Lung (tissue), 11 donors: ENCODE measurements at regions not wholly inside any gene's neighbourhood (a gene's known extent, or its start where the extent isn't known, plus 50 kb on each side); places are given as distances from the start of the nearest gene placed in this dataset.

Experiments used
- ATAC-seq: fragments of 200-7000 bp; cut with Tn5 transposase; one replicate; pipeline ENCODE4 v1.9.1; 2020; ENCODE audit warnings: moderate number of reproducible peaks; ENCODE audit not compliant: insufficient read depth, low FRiP score
- DNase-seq, 3 donors: peaks; one replicate each; pipeline ENCODE4 v3.0.0-alpha.2; 2013 to 2017
- H3K27ac ChIP-seq, 2 donors: one replicate each; pipeline ENCODE4 v1.5.1; 2013; ENCODE audit warnings: mild to moderate bottlenecking in 2 of 2, moderate library complexity in 2 of 2, control low read depth in 1 of 2, inconsistent platforms in 1 of 2, low read depth in 1 of 2, low read length in 1 of 2
- H3K27me3 ChIP-seq, 3 donors: one replicate each; pipeline ENCODE4 v1.5.1; 2013; ENCODE audit warnings: low read length in 2 of 3; ENCODE audit not compliant: control insufficient read depth in 3 of 3, insufficient read depth in 3 of 3
- H3K36me3 ChIP-seq, 4 donors: one replicate each; pipeline ENCODE4 v1.5.1; 2013; ENCODE audit warnings: low read length in 4 of 4, mild to moderate bottlenecking in 1 of 4, moderate library complexity in 1 of 4; ENCODE audit not compliant: control insufficient read depth in 4 of 4, insufficient read depth in 4 of 4
- H3K4me1 ChIP-seq, 5 donors: one replicate each; pipeline ENCODE4 v1.5.1; 2013; ENCODE audit warnings: low read length in 5 of 5, mild to moderate bottlenecking in 2 of 5, moderate library complexity in 1 of 5; ENCODE audit not compliant: control insufficient read depth in 5 of 5, insufficient read depth in 5 of 5
- H3K4me3 ChIP-seq: one replicate; pipeline ENCODE4 v1.5.1; 2013; ENCODE audit warnings: mild to moderate bottlenecking, control low read depth, moderate library complexity
- H3K9ac ChIP-seq, 2 donors: one replicate each; pipeline ENCODE4 v1.5.1; 2013; ENCODE audit warnings: low read length in 2 of 2, control low read depth in 1 of 2; ENCODE audit not compliant: insufficient read depth in 1 of 2
- H3K9me3 ChIP-seq, 4 donors: one replicate each; pipeline ENCODE4 v1.5.1; 2013; ENCODE audit warnings: low read length in 3 of 4, mild to moderate bottlenecking in 1 of 4, moderate library complexity in 1 of 4; ENCODE audit not compliant: control insufficient read depth in 4 of 4, insufficient read depth in 3 of 4
- CTCF ChIP-seq: IDR thresholded peaks from 2 replicates; pipeline ENCODE4 v1.5.1; 2012; ENCODE audit warnings: mild to moderate bottlenecking; ENCODE audit errors: control extremely low read depth, extremely low read depth
- WGBS, 2 donors: extraction: QIAGEN DNeasy Blood & Tissue Kit; methylation state at CpG; one replicate each; pipeline ENCODE4 v1.1.7; 2013; 5-methylcytosine and 5-hydroxymethylcytosine counted together
- donor health status: control.
- donor health status: control.
- donor health status: Bipolar disorder and iron deficiency.
- donor health status: healthy.
- donor health status: DM: yes; HTN: yes; CAD: no.

GRCh38 chr9:80968611-80969010 is 720.7 kb downstream of the TLE1 start:
- H3K4me3 ChIP-seq, result no peak overlapping the region
- no peak for TF ChIP-seq CTCF
- H3K36me3 ChIP-seq, result no peaks in the 10 kb centered on the region
- ATAC-seq (no peak), DNase-seq (no peak)
- no peaks in the 10 kb centered on the region for H3K27me3 ChIP-seq
- WGBS, 2 donors, result 91 to 93% methylated on average over 1 of the region's 1 CpG
- H3K9ac ChIP-seq, result no peak overlapping the region
- no peaks in the 10 kb centered on the region for H3K4me1 ChIP-seq
- H3K9me3 ChIP-seq, result peaks cover 0 to 4% (median 0%) of the 10 kb centered on the region in 4 donors
- H3K27ac ChIP-seq, result no peak overlapping the region

GRCh38 chr9:80964914-80965313 is 724.4 kb downstream of the TLE1 start:
- no peak for TF ChIP-seq CTCF
- WGBS, 2 donors, result 64 to 68% methylated on average over 2 of the region's 2 CpGs
- H3K9me3 ChIP-seq, result no peaks in the 10 kb centered on the region
- H3K4me1 ChIP-seq, result no peaks in the 10 kb centered on the region
- DNase-seq, result no peak
- ATAC-seq, result no peak
- H3K9ac ChIP-seq, result no peak overlapping the region
- no peak overlapping the region for H3K27ac ChIP-seq
- no peak overlapping the region for H3K4me3 ChIP-seq
- no peaks in the 10 kb centered on the region for H3K36me3 ChIP-seq
- no peaks in the 10 kb centered on the region for H3K27me3 ChIP-seq

GRCh38 chr9:80964374-80964773 is 725.0 kb downstream of the TLE1 start:
- peak in 2 of 3 donors; percentile 14 to 28 for DNase-seq

More at GRCh38 chr9:80964374-80964773, 725.0 kb downstream of the TLE1 start:
- no peaks in the 10 kb centered on the region for H3K27me3 ChIP-seq
- no peaks in the 10 kb centered on the region for H3K36me3 ChIP-seq
- no peak overlapping the region for H3K9ac ChIP-seq
- no peaks in the 10 kb centered on the region for H3K4me1 ChIP-seq
- ATAC-seq, result no peak
- TF ChIP-seq CTCF, result no peak
- H3K4me3 ChIP-seq, result no peak overlapping the region
- 47 to 72% methylated on average over 4 of the region's 4 CpGs for WGBS, 2 donors
- H3K27ac ChIP-seq, result no peak overlapping the region
- H3K9me3 ChIP-seq, result no peaks in the 10 kb centered on the region
